Parathyroid adenoma (tissue), 2 donors: ENCODE measurements at regions not wholly inside any gene's neighbourhood (a gene's known extent, or its start where the extent isn't known, plus 50 kb on each side); places are given as distances from the start of the nearest gene placed in this dataset.

ENCODE experiments used
- H2AFZ ChIP-seq: fragments of 300-600 bp; sonication (generic); one replicate; pipeline ENCODE4 v1.7.0; 2017; ENCODE audit warnings: antibody characterized with exemption, mild to moderate bottlenecking
- H3K27ac ChIP-seq: fragments of 300-600 bp; sonication (generic); one replicate; pipeline ENCODE4 v1.7.0; 2017
- H3K27me3 ChIP-seq: fragments of 300-600 bp; sonication (generic); one replicate; pipeline ENCODE4 v1.7.0; 2017; ENCODE audit warnings: low read length; ENCODE audit not compliant: control insufficient read depth, insufficient read depth
- H3K36me3 ChIP-seq: fragments of 300-600 bp; sonication (generic); one replicate; pipeline ENCODE4 v1.7.0; 2017; ENCODE audit warnings: low read length; ENCODE audit not compliant: control insufficient read depth, insufficient read depth
- H3K4me1 ChIP-seq: fragments of 300-600 bp; sonication (generic); one replicate; pipeline ENCODE4 v1.7.0; 2017; ENCODE audit warnings: control low read depth
- H3K4me2 ChIP-seq: fragments of 300-600 bp; sonication (generic); one replicate; pipeline ENCODE4 v1.7.0; 2017; ENCODE audit warnings: low read length
- H3K4me3 ChIP-seq: fragments of 300-600 bp; sonication (generic); one replicate; pipeline ENCODE4 v1.7.0; 2017; ENCODE audit warnings: low read depth, low read length
- H3K79me2 ChIP-seq: fragments of 300-600 bp; sonication (generic); one replicate; pipeline ENCODE4 v1.7.0; 2017; ENCODE audit warnings: control low read depth
- H3K9ac ChIP-seq: fragments of 300-600 bp; sonication (generic); one replicate; pipeline ENCODE4 v1.7.0; 2017; ENCODE audit warnings: mild to moderate bottlenecking
- H3K9me3 ChIP-seq: fragments of 300-600 bp; sonication (generic); one replicate; pipeline ENCODE4 v1.7.0; 2017; ENCODE audit warnings: low read length; ENCODE audit not compliant: control insufficient read depth
- CTCF ChIP-seq: fragments of 300-600 bp; sonication (generic); IDR thresholded peaks from one replicate; pipeline ENCODE4 v1.7.0; 2017; ENCODE audit warnings: antibody characterized with exemption, mild to moderate bottlenecking
- donor health status: primary hyperparathyroidism.

- Histone ChIP-seq H3K36me3 (no peaks in the 10 kb centered on the region), H2AFZ (no peak overlapping the region), H3K4me3 (no peak overlapping the region), H3K27ac (no peak overlapping the region), H3K4me2 (no peak overlapping the region), H3K79me2 (no peaks in the 10 kb centered on the region), H3K27me3 (no peaks in the 10 kb centered on the region), H3K9me3 (no peaks in the 10 kb centered on the region), H3K9ac (no peak overlapping the region), H3K4me1 (no peaks in the 10 kb centered on the region)
- no peak for TF ChIP-seq CTCF
These were observed 174.8 kb downstream of the ACTL7B start for GRCh38 chr9:108680946-108681345.

DNA sequence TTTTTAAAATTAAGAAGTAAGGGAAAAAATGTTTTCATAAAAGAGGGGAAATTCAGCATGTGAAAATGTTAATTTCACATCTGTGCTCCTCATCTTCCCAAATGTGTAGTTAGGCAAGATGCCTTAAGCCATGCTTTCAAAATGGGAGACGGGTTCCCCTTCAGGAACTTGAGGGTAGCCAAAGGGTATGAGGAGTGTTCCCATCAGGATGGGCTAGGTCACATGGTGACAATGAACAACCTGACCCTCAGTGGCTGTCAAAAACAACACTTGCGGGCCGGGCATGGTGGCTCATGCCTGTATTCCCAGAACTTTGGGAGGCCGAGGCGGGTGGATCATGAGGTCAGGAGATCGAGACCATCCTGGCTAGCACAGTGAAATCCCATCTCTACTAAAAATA lies 178.0 kb downstream of the ACTL7B start:
- no peak for TF ChIP-seq CTCF
- no peak overlapping the region for H3K27ac ChIP-seq
- no peaks in the 10 kb centered on the region for H3K79me2 ChIP-seq

GRCh38 chr9:108676355-108676754 lies 179.4 kb downstream of the ACTL7B start:
- Histone ChIP-seq H3K4me3 (no peak overlapping the region), H3K9ac (no peak overlapping the region), H3K4me2 (no peak overlapping the region), H3K36me3 (no peaks in the 10 kb centered on the region), H2AFZ (no peak overlapping the region), H3K9me3 (no peaks in the 10 kb centered on the region), H3K27me3 (no peaks in the 10 kb centered on the region), H3K27ac (no peak overlapping the region), H3K79me2 (no peaks in the 10 kb centered on the region), H3K4me1 (no peaks in the 10 kb centered on the region)
- no peak for TF ChIP-seq CTCF

More for the DNA sequence above, 178.0 kb downstream of the ACTL7B start:
- no peak overlapping the region for H2AFZ ChIP-seq
- no peak overlapping the region for H3K4me2 ChIP-seq
- H3K36me3 ChIP-seq = no peaks in the 10 kb centered on the region
- no peaks in the 10 kb centered on the region for H3K27me3 ChIP-seq
- H3K4me3 ChIP-seq = no peak overlapping the region
- no peaks in the 10 kb centered on the region for H3K4me1 ChIP-seq
- H3K9ac ChIP-seq = no peak overlapping the region
- no peaks in the 10 kb centered on the region for H3K9me3 ChIP-seq

GRCh38 chr9:108675708-108676107 lies 180.1 kb downstream of the ACTL7B start:
- H3K4me3 ChIP-seq = no peak overlapping the region
- H3K36me3 ChIP-seq = no peaks in the 10 kb centered on the region
- no peaks in the 10 kb centered on the region for H3K9me3 ChIP-seq
- H3K79me2 ChIP-seq = no peaks in the 10 kb centered on the region
- H3K4me1 ChIP-seq = no peaks in the 10 kb centered on the region
- H3K27me3 ChIP-seq = no peaks in the 10 kb centered on the region
- TF ChIP-seq CTCF = no peak
- H2AFZ ChIP-seq = no peak overlapping the region
- H3K27ac ChIP-seq = no peak overlapping the region
- no peak overlapping the region for H3K9ac ChIP-seq
- no peak overlapping the region for H3K4me2 ChIP-seq

DNA sequence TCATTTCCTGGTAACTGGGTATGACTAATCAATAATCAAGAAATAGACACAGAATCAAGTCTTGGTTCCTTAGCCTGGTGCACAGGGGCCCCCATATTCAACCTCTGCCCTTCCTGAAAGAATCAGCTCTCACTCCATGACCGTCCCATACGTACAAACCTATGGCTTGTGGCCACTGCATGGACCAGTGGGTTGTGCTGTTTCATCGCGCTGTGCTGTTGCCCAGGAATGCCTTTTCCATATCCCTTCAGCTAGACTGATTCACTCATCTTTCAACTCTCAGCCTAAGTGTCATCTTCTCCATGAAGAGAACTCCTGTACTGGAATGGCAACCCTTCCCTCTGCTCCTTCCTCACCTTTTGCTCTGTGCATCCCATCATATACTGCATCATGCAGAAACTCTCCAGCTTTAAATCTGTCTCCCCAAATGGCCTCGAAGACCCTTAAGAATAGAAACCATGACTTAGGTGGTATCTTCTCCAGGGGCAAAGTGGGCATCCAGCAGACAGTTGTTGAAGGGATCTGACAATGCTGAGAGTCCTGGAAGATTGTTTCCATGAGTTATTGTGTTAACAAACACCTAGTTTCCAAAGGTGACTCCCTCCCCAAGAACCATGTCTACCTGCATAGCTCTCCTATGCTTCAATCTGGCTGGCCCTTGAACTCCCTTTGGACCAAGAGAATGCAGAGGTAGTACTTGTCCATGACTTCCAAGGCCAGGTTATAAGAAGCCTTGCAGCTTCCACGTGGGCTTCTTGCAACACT lies 180.8 kb downstream of the ACTL7B start:
- Histone ChIP-seq H3K9me3 (no peaks in the 10 kb centered on the region), H3K36me3 (no peaks in the 10 kb centered on the region), H3K27me3 (no peaks in the 10 kb centered on the region), H3K4me3 (no peak overlapping the region), H2AFZ (no peak overlapping the region), H3K9ac (no peak overlapping the region), H3K4me1 (no peaks in the 10 kb centered on the region), H3K79me2 (no peaks in the 10 kb centered on the region), H3K4me2 (no peak overlapping the region), H3K27ac (no peak overlapping the region)
- no peak for TF ChIP-seq CTCF
